Pancreas (tissue), 10 donors: ENCODE measurements at regions not wholly inside any gene's neighbourhood (a gene's known extent, or its start where the extent isn't known, plus 50 kb on each side); places are given as distances from the start of the nearest gene placed in this dataset.

Experiments used
- ATAC-seq, 4 donors: fragments of 200-7000 bp; cut with Tn5 transposase; one replicate each; pipeline versions ENCODE4 v1.8.0 to v1.9.1; 2020; ENCODE audit warnings: mild to moderate bottlenecking in 4 of 4, moderate library complexity in 4 of 4
- DNase-seq, 6 donors: peaks; one replicate each; pipeline ENCODE4 v3.0.0-alpha.2; 2020
- FAIRE-seq: peaks from 2 replicates; lab custom pipeline; 2012; peaks lifted over from hg19 to GRCh38; lab: Jason Lieb, UNC
- H3K27ac ChIP-seq, 4 donors: fragments of 200-600 bp; sonication (generic); 1 replicate in 3 of 4; 2 replicates in 1 of 4; pipeline versions ENCODE4 v1.5.0 to v1.8.0; 2020
- H3K27me3 ChIP-seq, 4 donors: fragments of 200-600 bp; one replicate each; pipeline ENCODE4 v1.8.0; 2021
- H3K36me3 ChIP-seq, 3 donors: fragments of 200-600 bp; sonication (generic) in 1 of 3; one replicate each; pipeline versions ENCODE4 v1.5.0 to v1.8.0; 2020 to 2021
- H3K4me1 ChIP-seq, 3 donors: fragments of 200-600 bp; one replicate each; pipeline ENCODE4 v1.8.0; 2021
- H3K4me3 ChIP-seq, 4 donors: fragments of 200-600 bp; sonication (generic) in 2 of 4; one replicate each; pipeline versions ENCODE4 v1.5.0 to v1.8.0; 2020 to 2021
- H3K9me3 ChIP-seq, 4 donors: fragments of 200-600 bp; one replicate each; pipeline ENCODE4 v1.8.0; 2021
- WGBS, 2 donors: extraction: QIAGEN DNeasy Blood & Tissue Kit; methylation state at CpG; one replicate each; pipeline ENCODE4 v1.1.7; 2013; 5-methylcytosine and 5-hydroxymethylcytosine counted together
- intact Hi-C, 3 donors: fragments of 100-400 bp; cut with DNase I; formaldehyde crosslinking; loops; one replicate each; pipeline versions ENCODE4 v1.11.1 to v1.14.2; 2022
- TF ChIP-seq, protein P1 (sequence below), 4 donors: fragments of 200-600 bp; sonication (generic) in 3 of 4; IDR thresholded peaks; one replicate each; pipeline versions ENCODE4 v1.5.0 to v1.8.0; 2021; ENCODE audit warnings: antibody characterized with exemption in 4 of 4
- donor health status: healthy with polysubstance abuse.
- donor health status: DM: no; HTN: no; CAD: no; lungs with moderate emphysema.
- donor health status: DM: no; HTN: no; CAD: no.
- donor health status: control.
- donor health status: control.
- donor health status: Bipolar disorder and iron deficiency.
- donor health status: DM: yes; HTN: yes; CAD: no.
- donor health status: DM: no; HTN: no; CAD: no.
- donor health status: DM: no; HTN: no; CAD: no.
- donor health status: DM: yes; HTN: yes; CAD: no.

DNA sequence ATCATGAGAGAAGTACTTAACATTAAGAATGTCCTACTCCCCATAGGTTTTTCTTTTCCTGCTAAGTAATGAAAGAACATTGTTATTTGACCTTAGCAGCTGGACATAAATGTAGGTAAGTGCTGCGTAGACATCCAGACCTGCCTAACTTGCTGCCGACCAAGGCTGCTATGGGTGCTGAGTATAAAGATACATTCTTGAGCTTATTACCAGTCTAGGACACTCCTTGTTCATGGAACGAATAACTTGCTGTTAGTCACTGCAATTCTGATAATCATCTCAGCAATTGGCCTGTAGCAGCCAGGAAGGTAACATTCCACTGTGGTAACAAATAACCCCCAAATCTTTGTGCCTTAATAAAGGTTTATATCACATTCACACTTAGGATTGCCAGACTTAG lies 478.1 kb downstream of the VRK1 start:
- Histone ChIP-seq H3K9me3 (no peaks in the 10 kb centered on the region), H3K4me3 (no peak overlapping the region), H3K36me3 (no peaks in the 10 kb centered on the region), H3K4me1 (no peaks in the 10 kb centered on the region), H3K27ac (no peak overlapping the region), H3K27me3 (peaks cover 0 to 6% (median 0%) of the 10 kb centered on the region in 4 donors)
- FAIRE-seq (no peak), DNase-seq (no peak), ATAC-seq (no peak)
- TF ChIP-seq, protein P1, sequence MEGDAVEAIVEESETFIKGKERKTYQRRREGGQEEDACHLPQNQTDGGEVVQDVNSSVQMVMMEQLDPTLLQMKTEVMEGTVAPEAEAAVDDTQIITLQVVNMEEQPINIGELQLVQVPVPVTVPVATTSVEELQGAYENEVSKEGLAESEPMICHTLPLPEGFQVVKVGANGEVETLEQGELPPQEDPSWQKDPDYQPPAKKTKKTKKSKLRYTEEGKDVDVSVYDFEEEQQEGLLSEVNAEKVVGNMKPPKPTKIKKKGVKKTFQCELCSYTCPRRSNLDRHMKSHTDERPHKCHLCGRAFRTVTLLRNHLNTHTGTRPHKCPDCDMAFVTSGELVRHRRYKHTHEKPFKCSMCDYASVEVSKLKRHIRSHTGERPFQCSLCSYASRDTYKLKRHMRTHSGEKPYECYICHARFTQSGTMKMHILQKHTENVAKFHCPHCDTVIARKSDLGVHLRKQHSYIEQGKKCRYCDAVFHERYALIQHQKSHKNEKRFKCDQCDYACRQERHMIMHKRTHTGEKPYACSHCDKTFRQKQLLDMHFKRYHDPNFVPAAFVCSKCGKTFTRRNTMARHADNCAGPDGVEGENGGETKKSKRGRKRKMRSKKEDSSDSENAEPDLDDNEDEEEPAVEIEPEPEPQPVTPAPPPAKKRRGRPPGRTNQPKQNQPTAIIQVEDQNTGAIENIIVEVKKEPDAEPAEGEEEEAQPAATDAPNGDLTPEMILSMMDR (IDR thresholded peaks at IDR 0.05) = no peak
- 55 to 62% methylated on average over 3 of the region's 3 CpGs for WGBS, 2 donors
- intact Hi-C loops = no loop called here

DNA sequence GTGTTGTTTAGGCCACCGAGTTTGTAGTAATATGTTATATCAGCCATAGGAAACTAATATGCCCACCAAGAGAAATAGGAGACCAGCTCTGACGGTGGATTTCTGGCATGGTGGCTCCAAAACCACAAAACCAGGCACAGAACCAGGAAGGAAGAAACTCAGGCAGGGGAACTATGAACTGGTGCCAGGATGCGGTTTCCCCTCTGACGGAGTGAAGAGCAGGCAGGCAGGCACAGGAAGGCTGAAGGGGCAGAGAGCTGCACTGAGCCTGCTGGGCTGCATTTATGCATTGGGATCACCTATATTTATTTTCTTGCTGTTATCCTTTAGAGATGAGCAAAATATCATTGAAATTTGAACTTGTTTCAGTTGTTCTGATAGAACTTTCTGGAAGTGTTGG lies 479.4 kb downstream of the VRK1 start:
- no peak for FAIRE-seq
- TF ChIP-seq, protein P1 (IDR thresholded peaks at IDR 0.05) = no peak
- Histone ChIP-seq H3K9me3 (no peaks in the 10 kb centered on the region), H3K4me1 (no peaks in the 10 kb centered on the region), H3K27me3 (peaks cover 0 to 6% (median 0%) of the 10 kb centered on the region in 4 donors), H3K36me3 (no peaks in the 10 kb centered on the region), H3K4me3 (no peak overlapping the region), H3K27ac (no peak overlapping the region)
- intact Hi-C loops = no loop called here
- WGBS, 2 donors = 48 to 74% methylated on average over 4 of the region's 4 CpGs
- no peak for ATAC-seq
- no peak for DNase-seq

DNA sequence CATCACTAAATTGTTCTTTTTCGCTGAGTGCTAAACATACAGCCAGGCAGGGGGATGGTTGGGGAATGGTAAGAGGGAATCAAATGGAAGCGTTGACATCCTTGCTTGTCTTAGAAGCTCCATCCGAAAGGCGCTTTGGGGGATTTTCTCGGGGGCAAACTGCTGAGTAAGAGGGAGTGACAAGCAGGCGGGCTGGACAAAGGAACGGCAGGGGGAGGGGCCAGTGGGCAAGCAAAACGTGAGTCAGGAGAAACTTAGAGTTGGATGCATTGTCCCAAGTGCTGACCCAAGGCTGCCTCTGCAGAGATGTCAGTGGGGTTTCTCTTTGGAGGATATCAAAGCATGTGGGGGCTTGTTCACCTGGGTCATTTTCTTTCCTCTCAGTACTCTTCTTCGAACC lies 480.5 kb downstream of the VRK1 start:
- intact Hi-C loops = no loop called here
- Histone ChIP-seq H3K36me3 (no peaks in the 10 kb centered on the region), H3K27me3 (peaks cover 0 to 6% (median 0%) of the 10 kb centered on the region in 4 donors), H3K4me3 (no peak overlapping the region), H3K27ac (no peak overlapping the region), H3K4me1 (no peaks in the 10 kb centered on the region), H3K9me3 (no peaks in the 10 kb centered on the region)
- DNase-seq (no peak), FAIRE-seq (no peak), ATAC-seq (no peak)
- WGBS, 2 donors = 22 to 24% methylated on average over 9 of the region's 9 CpGs
- TF ChIP-seq, protein P1 (IDR thresholded peaks at IDR 0.05) = no peak

DNA sequence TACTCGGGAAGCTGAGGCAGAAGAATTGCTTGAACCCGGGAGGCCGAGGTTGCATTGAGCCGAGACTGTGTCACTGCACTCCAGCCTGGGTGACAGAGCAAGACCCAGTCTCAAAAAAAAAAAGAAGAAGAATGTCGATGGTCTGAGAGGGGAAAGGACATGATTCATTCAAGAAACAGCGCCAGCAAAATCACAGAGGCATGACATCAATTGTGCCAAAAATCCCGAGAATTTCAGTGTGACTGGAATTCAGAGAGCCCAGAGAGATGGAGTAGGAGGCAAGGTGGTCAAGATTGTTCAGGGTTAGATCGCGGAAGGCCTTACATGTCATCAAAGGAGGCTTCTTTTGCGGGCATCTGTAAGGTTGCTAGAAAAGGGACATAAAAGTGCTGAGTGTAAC lies 483.3 kb downstream of the VRK1 start:
- WGBS, 2 donors = 70 to 72% methylated on average over 10 of the region's 10 CpGs
- no peak overlapping the region for H3K27ac ChIP-seq
- TF ChIP-seq, protein P1 (IDR thresholded peaks at IDR 0.05) = no peak
- intact Hi-C loops = no loop called here
- ATAC-seq = no peak
- no peaks in the 10 kb centered on the region for H3K27me3 ChIP-seq
- H3K9me3 ChIP-seq = no peaks in the 10 kb centered on the region
- H3K4me3 ChIP-seq = no peak overlapping the region
- H3K4me1 ChIP-seq = no peaks in the 10 kb centered on the region
- no peak for DNase-seq
- FAIRE-seq = no peak
- no peaks in the 10 kb centered on the region for H3K36me3 ChIP-seq

DNA sequence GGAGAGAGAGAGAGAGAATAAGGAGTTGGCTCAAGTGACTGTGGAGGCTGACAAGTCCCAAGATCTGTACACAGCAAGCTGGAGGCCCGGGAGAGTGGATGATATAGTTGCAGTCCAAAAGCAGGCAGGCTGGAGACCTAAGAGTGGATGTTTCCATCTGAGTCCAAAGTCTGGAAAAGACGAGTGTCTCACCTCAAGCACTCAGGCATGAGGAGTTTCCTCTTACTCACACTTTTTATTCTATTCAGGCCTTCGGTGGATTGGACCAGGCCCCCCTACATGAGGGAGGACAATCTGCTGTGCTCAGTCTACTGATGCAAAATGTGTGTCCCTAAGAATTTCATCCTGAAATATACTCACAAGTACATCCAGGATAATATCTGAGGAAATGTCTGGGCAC lies 484.6 kb downstream of the VRK1 start:
- FAIRE-seq (no peak), DNase-seq (no peak), ATAC-seq (no peak)
- 39 to 61% methylated on average over 3 of the region's 3 CpGs for WGBS, 2 donors
- Histone ChIP-seq H3K27me3 (no peaks in the 10 kb centered on the region), H3K36me3 (no peaks in the 10 kb centered on the region), H3K4me3 (no peak overlapping the region), H3K9me3 (no peaks in the 10 kb centered on the region), H3K27ac (no peak overlapping the region), H3K4me1 (no peaks in the 10 kb centered on the region)
- TF ChIP-seq, protein P1 (IDR thresholded peaks at IDR 0.05) = no peak
- intact Hi-C loops = no loop called here
